ELF-1 (cell line): ENCODE measurements at regions not wholly inside any gene's neighbourhood (a gene's known extent, or its start where the extent isn't known, plus 50 kb on each side); places are given as distances from the start of the nearest gene placed in this dataset.
"Not testable (repeated sequence)": the region's sequence is repeated elsewhere in the genome, so short reads cannot be mapped to it uniquely, and the experiment has no call there.

ENCODE experiments used
- DNase-seq: peaks from one replicate; pipeline ENCODE4 v3.0.0-alpha.2; 2016; ENCODE audit warnings: low read depth, low spot score

- not testable (repeated sequence) for DNase-seq
These were observed 4176.8 kb upstream of the OR11H1 start for GRCh38 chr22:11351181-11351580.

DNA sequence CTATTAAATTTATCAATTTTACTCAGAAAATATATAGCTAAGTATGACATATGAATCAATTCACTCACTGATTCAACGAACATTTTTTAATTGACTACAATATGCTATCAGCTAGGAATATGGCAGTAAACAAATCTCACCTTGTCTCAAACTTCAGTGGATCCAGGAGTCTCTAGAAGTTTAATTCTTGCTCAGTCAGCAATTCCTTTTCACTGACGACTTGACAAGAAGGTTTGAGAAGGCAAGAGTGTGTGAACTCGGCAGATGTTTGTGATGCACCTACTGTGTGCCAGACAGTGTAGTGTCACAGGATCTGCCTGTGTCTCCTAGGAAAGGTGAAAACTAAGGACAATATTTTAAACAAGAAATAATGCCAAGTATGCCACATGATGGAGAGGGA lies 4175.7 kb upstream of the OR11H1 start:
- DNase-seq: not testable (repeated sequence)

DNA sequence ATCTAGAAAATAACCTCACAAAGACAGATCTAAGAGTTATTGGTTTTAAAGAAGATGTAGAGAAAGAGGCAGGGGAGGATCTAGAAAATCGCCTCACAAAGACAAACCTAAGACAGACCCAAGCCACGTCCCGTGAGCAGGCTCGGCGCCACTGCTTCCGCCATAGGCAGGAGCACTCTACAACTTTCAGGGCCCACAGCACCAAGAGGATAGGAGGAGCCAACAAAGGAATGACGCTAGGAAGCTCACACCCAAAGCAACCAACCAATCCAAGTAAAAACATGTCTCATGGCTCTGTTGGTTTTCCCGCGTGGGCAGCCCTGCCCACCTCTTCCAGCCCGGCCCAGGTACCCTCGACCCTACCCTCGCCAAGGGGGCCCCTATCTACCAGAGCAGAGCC lies 4167.4 kb upstream of the OR11H1 start:
- DNase-seq: peak; percentile 1

DNA sequence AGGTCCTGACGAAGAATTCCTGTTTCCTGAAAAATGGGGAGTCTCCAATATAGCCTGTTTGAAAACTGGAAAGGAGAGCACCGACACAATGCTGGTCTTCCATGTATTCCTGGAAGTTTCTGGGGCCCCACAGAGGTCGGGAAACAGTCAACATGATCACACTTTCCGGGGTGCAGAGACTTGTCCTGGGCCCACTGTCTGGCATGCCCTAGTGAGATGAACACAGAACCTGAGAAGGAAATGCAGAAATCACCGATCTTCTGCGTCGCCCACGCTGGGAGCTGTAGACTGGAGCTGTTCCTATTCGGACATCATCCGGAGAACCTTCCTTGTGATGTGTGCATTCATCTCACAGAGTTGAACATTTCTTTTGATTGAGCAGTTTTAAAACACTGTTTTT lies 4166.5 kb upstream of the OR11H1 start:
- not testable (repeated sequence) for DNase-seq

DNA sequence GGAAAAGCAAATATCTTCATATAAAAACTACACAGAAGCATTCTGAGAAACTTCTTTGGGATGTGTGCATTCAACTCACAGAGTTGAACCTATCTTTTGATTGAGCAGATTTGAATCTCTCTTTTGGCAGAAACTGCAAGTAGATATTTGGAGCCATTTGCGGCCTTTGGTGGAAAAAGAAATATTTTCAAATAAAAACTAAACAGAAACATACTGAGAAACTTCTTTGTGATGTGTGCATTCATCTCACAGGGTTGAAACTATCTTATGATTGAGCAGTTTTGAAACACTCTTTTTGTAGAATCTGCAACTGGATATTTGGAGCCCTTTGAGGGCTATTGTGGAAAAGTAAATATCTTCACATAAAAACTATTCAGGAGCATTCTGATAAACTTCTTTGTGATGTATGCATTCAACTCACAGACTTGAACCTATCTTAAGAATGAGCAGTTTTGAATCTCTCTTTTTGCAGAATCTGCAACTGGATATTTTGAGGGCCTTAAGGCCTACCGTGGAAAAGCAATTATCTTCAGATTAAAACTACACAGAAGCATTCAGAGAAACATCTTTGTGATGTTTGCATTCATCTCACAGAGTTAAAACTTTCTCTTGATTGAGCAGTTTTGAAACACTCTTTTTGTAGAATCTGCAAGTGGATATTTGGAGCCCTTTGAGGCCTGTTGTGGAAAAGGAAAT lies 4158.2 kb upstream of the OR11H1 start:
- DNase-seq: not testable (repeated sequence)

DNA sequence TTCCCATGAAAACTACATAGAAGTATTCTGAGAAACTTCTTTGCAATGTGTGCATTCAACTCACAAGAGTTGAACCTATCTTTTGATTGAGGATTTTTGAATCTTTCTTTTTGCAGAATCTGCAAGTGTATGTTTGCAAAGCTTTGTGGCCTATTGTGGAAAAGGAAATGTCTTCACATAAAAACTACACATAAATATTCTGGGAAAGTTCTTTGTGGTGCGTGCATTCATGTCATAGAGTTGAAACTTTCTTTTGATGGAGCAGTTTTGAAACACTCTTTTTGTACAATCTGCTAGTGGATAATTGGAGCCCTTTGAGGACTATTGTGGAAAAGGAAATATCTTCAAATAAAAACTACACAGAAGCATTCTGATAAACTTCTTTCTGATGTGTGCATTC lies 4157.7 kb upstream of the OR11H1 start:
- not testable (repeated sequence) for DNase-seq
